ENCODE measurements at regions not wholly inside any gene's neighbourhood (a gene's known extent, or its start where the extent isn't known, plus 50 kb on each side); places are given as distances from the start of the nearest gene placed in this dataset.

- no peak for DNase-seq (ENCODE audit: low read depth)
Observed at GRCh38 chr13:86737334-86737932, 933.7 kb upstream of the SLITRK5 start.

GRCh38 chr13:86741762-86742285 is 929.3 kb upstream of the SLITRK5 start:
- no peak for DNase-seq (ENCODE audit: low read depth)

- no peak for DNase-seq (ENCODE audit: low read depth)
Observed at GRCh38 chr13:86757236-86757978, 913.8 kb upstream of the SLITRK5 start.

GRCh38 chr13:86758116-86758515 is 913.1 kb upstream of the SLITRK5 start:
- DNase-seq (ENCODE audit: low read depth): no peak

GRCh38 chr13:86760620-86761019 is 910.6 kb upstream of the SLITRK5 start:
- no peak for DNase-seq (ENCODE audit: low read depth)

- DNase-seq (ENCODE audit: low read depth): no peak
Observed at GRCh38 chr13:86765462-86765861, 905.7 kb upstream of the SLITRK5 start.

- no peak for DNase-seq (ENCODE audit: low read depth)
Observed at GRCh38 chr13:86788616-86789015, 882.6 kb upstream of the SLITRK5 start.

- DNase-seq (ENCODE audit: low read depth): no peak
Observed at GRCh38 chr13:86792153-86792651, 879.0 kb upstream of the SLITRK5 start.

- DNase-seq (ENCODE audit: low read depth): no peak
Observed at GRCh38 chr13:86795858-86796257, 875.3 kb upstream of the SLITRK5 start.

GRCh38 chr13:86810361-86810760 is 860.8 kb upstream of the SLITRK5 start:
- DNase-seq (ENCODE audit: low read depth): no peak

GRCh38 chr13:86813198-86813597 is 858.0 kb upstream of the SLITRK5 start:
- DNase-seq (ENCODE audit: low read depth): no peak

- no peak for DNase-seq (ENCODE audit: low read depth)
Observed at GRCh38 chr13:86825410-86825809, 845.8 kb upstream of the SLITRK5 start.

GRCh38 chr13:86826232-86826631 is 844.9 kb upstream of the SLITRK5 start:
- DNase-seq (ENCODE audit: low read depth): no peak

- no peak for DNase-seq (ENCODE audit: low read depth)
Observed at GRCh38 chr13:86830046-86830445, 841.1 kb upstream of the SLITRK5 start.

GRCh38 chr13:86831084-86831483 is 840.1 kb upstream of the SLITRK5 start:
- no peak for DNase-seq (ENCODE audit: low read depth)

- no peak for DNase-seq (ENCODE audit: low read depth)
Observed at GRCh38 chr13:86838411-86839120, 832.6 kb upstream of the SLITRK5 start.

- no peak for DNase-seq (ENCODE audit: low read depth)
Observed at GRCh38 chr13:86839221-86839620, 832.0 kb upstream of the SLITRK5 start.

GRCh38 chr13:86840250-86841191 is 830.6 kb upstream of the SLITRK5 start:
- no peak for DNase-seq (ENCODE audit: low read depth)

GRCh38 chr13:86841264-86841663 is 829.9 kb upstream of the SLITRK5 start:
- DNase-seq (ENCODE audit: low read depth): no peak

- DNase-seq (ENCODE audit: low read depth): no peak
Observed at GRCh38 chr13:86846501-86846900, 824.7 kb upstream of the SLITRK5 start.

- DNase-seq (ENCODE audit: low read depth): no peak
Observed at GRCh38 chr13:86848716-86849115, 822.5 kb upstream of the SLITRK5 start.

GRCh38 chr13:86856991-86857390 is 814.2 kb upstream of the SLITRK5 start:
- DNase-seq (ENCODE audit: low read depth): no peak

All from HS-5 (cell line).